HFF-Myc (cell line): ENCODE measurements at regions not wholly inside any gene's neighbourhood (a gene's known extent, or its start where the extent isn't known, plus 50 kb on each side); places are given as distances from the start of the nearest gene placed in this dataset.

Experiments
- DNase-seq: peaks from one replicate; pipeline ENCODE4 v3.0.0-alpha.2; 2011; ENCODE audit warnings: low read depth; ENCODE audit errors: extremely low read depth
- H3K4me3 ChIP-seq: replicated peaks from 2 replicates; pipeline ENCODE4 v1.5.1; 2011; ENCODE audit warnings: low read depth, mild to moderate bottlenecking, control low read depth, low read length
- CTCF ChIP-seq: IDR thresholded peaks from 2 replicates; pipeline ENCODE4 v1.5.1; 2012; ENCODE audit warnings: mild to moderate bottlenecking, low read depth, low read length, control low read depth; ENCODE audit errors: missing control alignments

GRCh38 chr2:130264501-130264900, 66.3 kb upstream of the TUBA3E start:
- no peak for TF ChIP-seq CTCF
- DNase-seq = no peak
- no peak overlapping the region for H3K4me3 ChIP-seq

DNA sequence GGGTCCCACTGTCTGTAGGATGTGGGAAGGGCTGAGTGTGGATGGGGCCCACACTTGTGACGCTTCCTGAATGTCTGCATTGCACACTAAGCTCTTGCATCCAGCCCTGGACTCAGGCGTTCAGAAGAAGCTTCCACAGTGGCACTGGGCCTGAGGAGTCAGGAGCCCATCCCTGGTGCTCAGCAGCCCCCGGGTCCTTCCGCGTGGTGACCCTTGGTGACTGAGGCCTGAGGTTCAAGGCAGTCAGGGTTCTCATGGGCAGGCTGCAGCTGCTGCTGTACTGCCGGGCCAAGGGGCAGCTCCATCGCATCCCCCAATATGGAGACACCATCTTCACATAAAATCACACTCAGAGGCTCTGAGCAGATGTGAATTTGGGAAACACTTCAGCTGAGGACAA, 65.8 kb upstream of the TUBA3E start:
- H3K4me3 ChIP-seq = no peak overlapping the region
- DNase-seq = no peak
- TF ChIP-seq CTCF = no peak

DNA sequence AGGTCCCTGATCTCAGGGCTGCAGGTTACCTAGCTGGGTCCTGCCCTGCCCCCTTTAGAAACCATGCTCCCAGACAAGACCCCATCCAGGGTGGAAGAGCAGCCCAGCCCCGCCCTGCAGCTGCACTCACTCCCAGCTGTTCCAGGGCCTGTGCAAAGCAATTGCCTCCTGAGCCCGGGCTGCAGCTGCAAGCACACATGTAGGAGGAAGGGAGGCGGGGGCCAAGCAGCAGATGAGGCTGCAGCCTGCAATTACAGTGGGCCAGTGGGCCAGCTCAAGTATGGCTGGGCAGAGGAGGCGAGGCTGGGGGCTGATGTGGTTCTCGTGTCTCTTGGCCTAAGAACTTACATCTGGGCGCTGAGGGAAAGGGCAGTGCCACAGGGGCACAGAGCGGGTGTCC, 65.4 kb upstream of the TUBA3E start:
- no peak overlapping the region for H3K4me3 ChIP-seq
- no peak for TF ChIP-seq CTCF
- no peak for DNase-seq

- no peak overlapping the region for H3K4me3 ChIP-seq
- no peak for TF ChIP-seq CTCF
- DNase-seq = no peak
Measured at GRCh38 chr2:130261970-130262760, 63.9 kb upstream of the TUBA3E start.

- no peak for DNase-seq
- no peak for TF ChIP-seq CTCF
- no peak overlapping the region for H3K4me3 ChIP-seq
Measured at GRCh38 chr2:130261099-130261498, 62.9 kb upstream of the TUBA3E start.

GRCh38 chr2:130259594-130259993, 61.4 kb upstream of the TUBA3E start:
- no peak for TF ChIP-seq CTCF
- DNase-seq = no peak
- no peak overlapping the region for H3K4me3 ChIP-seq

DNA sequence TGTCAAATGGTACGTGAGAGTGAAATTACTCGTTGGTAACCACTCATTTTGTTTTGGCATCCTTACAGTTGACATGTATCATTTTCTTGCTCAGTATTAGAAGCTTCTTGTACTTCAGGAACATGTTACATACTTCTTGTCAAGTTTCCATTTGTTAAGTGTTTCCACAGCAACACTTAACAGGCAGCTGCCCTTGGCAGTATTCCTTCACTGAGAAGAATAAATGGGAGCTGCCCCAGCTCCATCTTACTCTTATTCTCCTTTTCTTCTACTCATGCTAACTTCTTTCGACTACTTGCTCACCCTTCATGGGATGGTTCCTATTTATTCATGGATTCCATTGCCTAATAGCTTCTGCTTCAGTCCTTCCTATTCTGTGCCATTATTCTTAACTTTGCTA, 60.1 kb upstream of the TUBA3E start:
- no peak for DNase-seq
- no peak for TF ChIP-seq CTCF
- H3K4me3 ChIP-seq = no peak overlapping the region
